ENCODE measurements at regions not wholly inside any gene's neighbourhood (a gene's known extent, or its start where the extent isn't known, plus 50 kb on each side); places are given as distances from the start of the nearest gene placed in this dataset.
A peak's percentile ranks its signal among the peaks of the same experiment; 100 is the strongest.

- Histone ChIP-seq H3K36me3 (ENCODE audit: low read depth, missing control alignments) (no peaks in the 10 kb centered on the region), H3K27me3 (no peaks in the 10 kb centered on the region), H3K4me1 (peaks cover 20% of the 10 kb centered on the region), H3K4me3 (no peak overlapping the region), H3K27ac (no peak overlapping the region), H3K9me3 (no peaks in the 10 kb centered on the region)
- DNase-seq, result no peak
- intact Hi-C loops (cut with DNase I; ENCODE audit: low total_unique reads), result no loop called here
- TF ChIP-seq POLR2A (IDR thresholded peaks at IDR 0.05) (no peak), CTCF (IDR thresholded peaks at IDR 0.05) (no peak)
- WGBS, 2 donors, result 81 to 82% methylated on average over 12 to 14 of the region's 14 CpGs
Observed at GRCh38 chr11:45472716-45473317, 186.7 kb upstream of the SYT13 start.

DNA sequence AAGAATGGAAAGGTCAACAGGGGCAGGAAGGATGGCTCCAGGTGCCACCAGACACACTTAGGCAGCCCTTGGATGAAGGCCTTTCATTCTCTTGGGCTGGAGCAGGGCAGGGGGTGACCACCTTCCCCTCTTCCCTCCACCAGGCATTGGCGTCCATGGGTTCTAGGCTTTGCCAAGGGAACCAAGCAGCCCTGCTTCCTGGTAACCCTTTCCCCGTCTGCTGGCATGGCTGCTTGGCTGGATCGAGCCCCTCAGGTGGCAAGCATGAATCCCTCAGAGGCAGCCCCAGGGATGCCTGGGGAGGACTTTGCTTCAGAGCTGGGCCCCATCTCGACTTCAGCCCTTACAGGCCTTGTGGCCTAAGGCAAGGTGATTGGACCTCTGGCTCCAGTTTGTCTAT, 185.1 kb upstream of the SYT13 start:
- H3K27me3 ChIP-seq, result no peaks in the 10 kb centered on the region
- H3K27ac ChIP-seq, result no peak overlapping the region
- no peaks in the 10 kb centered on the region for H3K9me3 ChIP-seq
- peaks cover 20% of the 10 kb centered on the region for H3K4me1 ChIP-seq
- 91% methylated on average over 4 of the region's 4 CpGs; no CpG with 5 or more reads in 1 of the 2 donors for WGBS, 2 donors
- no peaks in the 10 kb centered on the region for H3K36me3 ChIP-seq (ENCODE audit: low read depth, missing control alignments)
- no peak overlapping the region for H3K4me3 ChIP-seq
- intact Hi-C loops (cut with DNase I; ENCODE audit: low total_unique reads), result no loop called here
- TF ChIP-seq POLR2A (IDR thresholded peaks at IDR 0.05) (no peak), CTCF (IDR thresholded peaks at IDR 0.05) (no peak)
- no peak for DNase-seq

DNA sequence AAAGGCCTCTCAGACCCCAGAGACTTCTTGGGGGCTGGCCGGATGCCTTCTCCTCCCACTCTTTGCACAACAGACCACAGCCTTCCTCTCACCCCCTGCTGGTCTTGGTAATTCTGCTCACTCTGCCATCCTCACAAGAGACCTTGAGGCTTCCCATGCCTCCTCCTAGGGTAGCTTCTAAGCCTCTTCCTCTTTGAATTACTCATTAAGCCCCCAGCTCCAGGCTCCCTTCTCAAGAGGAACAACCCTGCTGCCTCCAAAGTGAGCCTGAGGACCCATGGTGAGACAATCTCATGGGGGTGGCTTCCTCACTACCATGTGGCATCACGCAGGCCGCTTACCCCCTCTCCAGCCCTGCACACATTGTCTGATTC, 184.6 kb upstream of the SYT13 start:
- 33 to 64% methylated on average over 1 to 3 of the region's 3 CpGs for WGBS, 2 donors
- H3K27ac ChIP-seq, result no peak overlapping the region
- TF ChIP-seq POLR2A (IDR thresholded peaks at IDR 0.05), result no peak
- no peak for TF ChIP-seq CTCF (IDR thresholded peaks at IDR 0.05)

GRCh38 chr11:45470151-45470793, 184.1 kb upstream of the SYT13 start:
- 26 to 37% methylated on average over 6 to 8 of the region's 8 CpGs for WGBS, 2 donors
- DNase-seq, result peak; percentile 46

More for the DNA sequence above, 184.6 kb upstream of the SYT13 start:
- peak; percentile 30 for DNase-seq
- H3K4me3 ChIP-seq, result no peak overlapping the region
- no peaks in the 10 kb centered on the region for H3K27me3 ChIP-seq
- intact Hi-C loops (cut with DNase I; ENCODE audit: low total_unique reads), result no loop called here
- no peaks in the 10 kb centered on the region for H3K9me3 ChIP-seq
- H3K4me1 ChIP-seq, result peaks cover 20% of the 10 kb centered on the region
- H3K36me3 ChIP-seq (ENCODE audit: low read depth, missing control alignments), result no peaks in the 10 kb centered on the region

More at GRCh38 chr11:45470151-45470793, 184.1 kb upstream of the SYT13 start:
- Histone ChIP-seq H3K4me1 (peaks cover 20% of the 10 kb centered on the region), H3K27me3 (no peaks in the 10 kb centered on the region), H3K4me3 (no peak overlapping the region), H3K27ac (no peak overlapping the region), H3K9me3 (no peaks in the 10 kb centered on the region), H3K36me3 (ENCODE audit: low read depth, missing control alignments) (no peaks in the 10 kb centered on the region)
- intact Hi-C loops (cut with DNase I; ENCODE audit: low total_unique reads), result no loop called here
- TF ChIP-seq CTCF (IDR thresholded peaks at IDR 0.05) (no peak), POLR2A (IDR thresholded peaks at IDR 0.05) (no peak)
